ENCODE measurements at regions not wholly inside any gene's neighbourhood (a gene's known extent, or its start where the extent isn't known, plus 50 kb on each side); places are given as distances from the start of the nearest gene placed in this dataset.

GRCh38 chr14:98301681-98302080 lies 970.3 kb downstream of the BCL11B start:
- no peak for DNase-seq (ENCODE audit: low spot score)

DNA sequence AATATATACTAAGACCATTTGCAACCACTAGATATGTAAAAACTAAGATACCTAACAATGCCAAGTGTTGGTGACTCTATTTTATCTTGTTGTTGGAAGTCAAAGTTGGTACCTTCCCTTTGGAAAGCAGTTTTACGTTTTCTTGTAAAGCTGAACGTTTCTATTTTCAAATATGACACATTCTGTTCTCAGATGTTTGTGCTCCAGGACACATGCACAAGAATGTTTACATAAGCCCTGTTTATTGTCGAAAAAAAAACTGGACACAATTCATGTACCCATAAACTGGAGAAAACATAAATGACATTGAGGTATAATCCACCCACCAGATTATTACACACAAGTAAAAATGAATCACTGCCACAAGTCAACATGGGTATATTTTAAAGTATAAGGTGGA lies 967.4 kb downstream of the BCL11B start:
- DNase-seq (ENCODE audit: low spot score), result no peak

DNA sequence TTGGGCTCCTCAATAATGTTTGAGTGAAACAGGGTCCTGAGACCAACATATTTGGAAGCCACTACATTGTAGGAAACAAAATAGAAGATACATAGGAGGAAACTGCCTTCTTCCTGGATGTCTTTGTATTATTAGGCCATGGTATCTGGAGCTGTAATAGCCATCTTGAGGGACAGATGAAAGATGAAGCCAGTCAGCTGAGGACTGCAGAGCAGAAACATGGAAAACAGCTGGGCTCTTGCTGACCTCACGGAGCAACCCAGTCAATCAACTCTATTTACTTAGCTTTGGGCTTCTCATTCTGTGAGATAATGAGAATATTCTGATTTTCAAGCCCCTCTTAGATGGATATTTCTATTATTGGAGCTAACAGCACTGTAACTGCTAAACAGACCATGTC lies 962.4 kb downstream of the BCL11B start:
- no peak for DNase-seq (ENCODE audit: low spot score)

- no peak for DNase-seq (ENCODE audit: low spot score)
These were observed 960.0 kb downstream of the BCL11B start for GRCh38 chr14:98312006-98312405.

GRCh38 chr14:98321841-98322240 lies 950.2 kb downstream of the BCL11B start:
- DNase-seq (ENCODE audit: low spot score), result no peak

- DNase-seq (ENCODE audit: low spot score), result no peak
These were observed 948.2 kb downstream of the BCL11B start for GRCh38 chr14:98323836-98324235.

- DNase-seq (ENCODE audit: low spot score), result no peak
These were observed 946.2 kb downstream of the BCL11B start for GRCh38 chr14:98325761-98326160.

- DNase-seq (ENCODE audit: low spot score), result no peak
These were observed 943.5 kb downstream of the BCL11B start for GRCh38 chr14:98328496-98328895.

DNA sequence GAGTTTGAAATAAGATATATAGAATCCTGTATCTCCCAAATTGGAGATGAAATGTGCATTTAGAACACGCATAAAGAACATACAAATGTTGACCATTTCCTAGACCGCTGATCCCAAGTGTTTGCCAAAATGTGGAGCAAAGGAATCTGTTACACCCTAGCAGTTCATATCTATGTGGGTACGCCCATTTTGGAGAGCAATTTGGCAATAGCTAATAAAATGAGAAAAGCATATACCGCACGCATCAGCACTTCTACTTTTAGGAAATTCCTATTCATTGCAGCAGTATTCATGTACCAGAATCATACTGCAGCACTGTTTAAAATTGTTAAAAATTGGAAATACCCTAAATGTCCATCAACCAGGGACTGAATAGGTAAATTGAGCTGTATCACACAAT lies 937.8 kb downstream of the BCL11B start:
- DNase-seq (ENCODE audit: low spot score), result no peak

GRCh38 chr14:98341211-98341610 lies 930.8 kb downstream of the BCL11B start:
- DNase-seq (ENCODE audit: low spot score), result no peak

DNA sequence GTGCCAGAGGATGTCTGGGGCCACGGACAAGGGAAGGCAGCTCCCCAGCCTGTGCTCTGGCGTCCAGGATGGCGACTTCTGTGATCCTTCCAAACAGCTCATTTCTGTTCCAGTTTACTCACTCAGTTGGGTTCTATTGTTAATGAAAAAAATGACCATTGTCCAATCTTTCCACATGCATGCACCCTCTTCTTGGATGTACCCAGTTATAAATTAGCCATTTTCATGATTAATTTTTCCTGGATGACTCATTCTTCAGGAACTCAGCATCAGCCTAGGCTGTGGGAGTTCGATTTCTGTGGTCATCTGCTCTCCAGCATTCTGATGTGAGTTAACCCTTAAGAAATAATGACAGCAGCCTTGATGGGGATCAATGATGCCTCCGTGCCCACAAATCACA lies 926.8 kb downstream of the BCL11B start:
- no peak for DNase-seq (ENCODE audit: low spot score)

DNA sequence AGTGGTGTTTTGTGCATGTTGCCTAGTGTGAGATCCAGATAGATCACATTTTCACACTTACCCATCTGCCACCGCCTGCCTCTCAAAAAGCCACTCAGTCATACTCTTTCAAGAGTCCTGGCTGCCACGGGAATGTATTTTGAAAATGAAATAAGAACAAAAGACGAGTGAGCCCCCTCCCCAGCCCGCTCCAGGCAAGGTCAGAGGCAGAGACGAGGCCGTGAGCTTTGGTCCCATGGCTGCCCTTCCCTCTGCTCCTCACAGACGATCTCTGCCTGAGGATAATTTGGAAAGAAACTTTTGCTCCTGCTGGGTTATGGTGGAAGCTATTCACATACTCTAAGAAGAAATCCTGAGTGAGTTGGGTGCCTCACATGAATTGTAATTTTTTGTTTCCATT lies 924.3 kb downstream of the BCL11B start:
- DNase-seq (ENCODE audit: low spot score), result no peak

DNA sequence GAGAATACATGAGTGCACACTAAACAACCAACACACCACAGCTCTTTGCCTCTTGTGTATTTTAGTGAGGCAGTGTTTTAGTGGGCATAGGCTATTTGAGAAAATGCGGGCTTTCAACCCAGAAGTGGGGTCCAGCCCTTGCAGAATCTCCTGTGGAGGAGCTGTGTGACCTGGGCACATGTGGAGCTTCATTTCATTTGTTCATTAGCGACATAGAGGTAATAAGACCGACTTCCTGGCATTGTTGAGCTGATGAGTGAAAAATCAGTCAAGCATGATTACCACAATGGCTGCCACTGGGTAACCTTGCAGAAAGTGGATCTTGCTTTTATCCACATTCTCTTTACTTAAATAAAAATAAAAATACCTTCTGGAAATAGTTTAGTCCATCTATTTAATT lies 923.5 kb downstream of the BCL11B start:
- no peak for DNase-seq (ENCODE audit: low spot score)

- no peak for DNase-seq (ENCODE audit: low spot score)
These were observed 921.8 kb downstream of the BCL11B start for GRCh38 chr14:98350213-98350612.

DNA sequence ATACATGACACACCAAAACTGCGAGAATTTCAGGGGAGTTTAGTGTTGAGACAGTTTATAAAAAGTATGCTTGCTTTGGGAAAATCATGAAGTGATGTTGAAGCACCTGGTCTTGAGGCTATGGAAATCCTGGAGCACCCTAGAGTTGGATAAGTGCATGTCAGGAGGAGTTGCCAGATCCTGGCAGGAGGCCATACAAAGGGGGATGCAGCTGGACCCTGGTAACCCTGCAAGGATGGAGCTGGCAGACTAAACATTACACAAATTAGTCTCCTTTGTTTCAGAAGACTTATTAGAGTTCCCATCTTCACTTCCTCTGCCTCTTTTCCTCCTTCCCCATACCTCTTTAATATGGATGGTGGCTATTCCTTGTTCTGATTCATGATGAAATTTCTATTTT lies 907.0 kb downstream of the BCL11B start:
- no peak for DNase-seq (ENCODE audit: low spot score)

GRCh38 chr14:98366429-98366828 lies 905.6 kb downstream of the BCL11B start:
- DNase-seq (ENCODE audit: low spot score), result no peak

DNA sequence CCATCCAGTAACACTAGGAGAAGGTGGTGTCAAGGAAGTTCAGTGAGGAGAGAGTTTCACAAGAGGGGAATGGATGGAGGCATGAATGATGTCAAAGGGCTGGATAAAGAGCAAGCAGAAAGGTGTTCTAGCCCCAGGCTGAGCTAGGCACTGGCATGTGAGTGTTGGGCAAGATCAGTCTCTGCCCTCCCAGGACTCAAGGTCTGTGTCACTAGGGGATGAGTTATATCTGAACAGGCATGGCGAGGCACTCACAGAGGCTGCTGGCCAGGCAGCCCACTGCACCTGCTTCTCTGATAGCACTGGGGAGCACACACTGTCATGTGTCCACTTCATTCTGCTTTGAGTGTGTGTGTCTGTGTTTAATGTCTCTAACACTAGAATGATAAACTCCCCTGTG lies 903.8 kb downstream of the BCL11B start:
- DNase-seq (ENCODE audit: low spot score), result no peak

- DNase-seq (ENCODE audit: low spot score), result no peak
These were observed 903.1 kb downstream of the BCL11B start for GRCh38 chr14:98368916-98369315.

- no peak for DNase-seq (ENCODE audit: low spot score)
These were observed 902.7 kb downstream of the BCL11B start for GRCh38 chr14:98369344-98369743.

GRCh38 chr14:98370352-98370751 lies 901.6 kb downstream of the BCL11B start:
- no peak for DNase-seq (ENCODE audit: low spot score)

- DNase-seq (ENCODE audit: low spot score), result no peak
These were observed 900.9 kb downstream of the BCL11B start for GRCh38 chr14:98371141-98371540.

GRCh38 chr14:98374136-98374535 lies 897.9 kb downstream of the BCL11B start:
- no peak for DNase-seq (ENCODE audit: low spot score)

DNA sequence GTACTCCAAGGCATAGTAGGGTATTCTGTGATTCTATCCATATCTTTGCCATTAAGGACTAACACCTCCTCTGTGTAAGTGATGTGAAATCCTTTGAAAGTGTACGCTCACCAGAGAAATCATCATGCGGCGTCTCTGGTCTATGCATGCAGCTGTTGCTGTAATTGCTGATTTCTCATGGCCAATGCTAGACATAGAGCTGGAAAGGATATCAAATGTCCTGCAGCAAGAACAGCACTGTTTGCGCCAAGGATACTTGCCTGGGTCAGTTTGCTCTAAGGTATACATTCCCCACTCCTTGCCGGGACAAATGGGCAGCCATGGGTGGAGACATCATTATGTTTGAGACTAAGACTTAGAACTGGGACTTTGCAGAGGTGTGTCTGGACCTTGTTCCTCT lies 896.4 kb downstream of the BCL11B start:
- no peak for DNase-seq (ENCODE audit: low spot score)

DNA sequence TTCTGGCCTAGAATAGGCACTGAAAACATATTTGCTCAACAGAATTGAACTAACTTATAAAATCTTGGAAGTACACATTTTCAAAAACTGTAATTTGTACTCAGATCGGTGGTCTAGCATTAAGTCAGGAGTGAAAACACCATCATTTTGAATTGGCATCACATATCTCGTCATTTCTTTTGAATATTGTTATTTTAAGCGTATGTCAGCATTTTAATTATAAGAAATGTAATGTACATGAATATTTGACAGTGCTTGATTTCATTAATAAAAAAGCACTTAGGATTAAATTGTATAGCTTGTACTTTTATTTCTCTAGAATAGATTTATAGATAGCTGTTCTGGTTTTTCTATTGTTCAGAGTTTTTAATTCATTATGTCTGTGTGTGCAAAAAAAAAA lies 892.2 kb downstream of the BCL11B start:
- no peak for DNase-seq (ENCODE audit: low spot score)

- DNase-seq (ENCODE audit: low spot score), result no peak
These were observed 889.3 kb downstream of the BCL11B start for GRCh38 chr14:98382662-98383061.
